NCI-H510A treated with DMSO at 0.1 percent for 48 hours (cell line): ENCODE measurements at regions not wholly inside any gene's neighbourhood (a gene's known extent, or its start where the extent isn't known, plus 50 kb on each side); places are given as distances from the start of the nearest gene placed in this dataset.
"Not testable (repeated sequence)": the region's sequence is repeated elsewhere in the genome, so short reads cannot be mapped to it uniquely, and the experiment has no call there.

ENCODE experiments used
- DNase-seq: peaks from one replicate; lab custom pipeline; 2025; lab: John Stamatoyannopoulos, UW

- DNase-seq = no peak
Measured at GRCh38 chr12:113573148-113573547, 101.5 kb upstream of the LHX5 start.

GRCh38 chr12:113571713-113572112 is 100.0 kb upstream of the LHX5 start:
- no peak for DNase-seq

GRCh38 chr12:113569806-113570205 is 98.1 kb upstream of the LHX5 start:
- no peak for DNase-seq

GRCh38 chr12:113568021-113568420 is 96.3 kb upstream of the LHX5 start:
- DNase-seq = no peak

GRCh38 chr12:113565368-113565767 is 93.7 kb upstream of the LHX5 start:
- no peak for DNase-seq

- no peak for DNase-seq
Measured at GRCh38 chr12:113561068-113561780, 89.6 kb upstream of the LHX5 start.

- no peak for DNase-seq
Measured at GRCh38 chr12:113559466-113559865, 87.8 kb upstream of the LHX5 start.

GRCh38 chr12:113555226-113555625 is 83.6 kb upstream of the LHX5 start:
- DNase-seq = no peak

- no peak for DNase-seq
Measured at GRCh38 chr12:113552760-113553159, 81.1 kb upstream of the LHX5 start.

GRCh38 chr12:113551563-113551962 is 79.9 kb upstream of the LHX5 start:
- no peak for DNase-seq

GRCh38 chr12:113548467-113548866 is 76.8 kb upstream of the LHX5 start:
- no peak for DNase-seq

- no peak for DNase-seq
Measured at GRCh38 chr12:113546916-113547863, 75.5 kb upstream of the LHX5 start.

GRCh38 chr12:113537751-113538087 is 66.0 kb upstream of the LHX5 start:
- no peak for DNase-seq

GRCh38 chr12:113537046-113537750 is 65.5 kb upstream of the LHX5 start:
- DNase-seq = no peak

- DNase-seq = no peak
Measured at GRCh38 chr12:113535100-113535499, 63.4 kb upstream of the LHX5 start.

- no peak for DNase-seq
Measured at GRCh38 chr12:113534555-113534954, 62.9 kb upstream of the LHX5 start.

GRCh38 chr12:113533842-113534375 is 62.2 kb upstream of the LHX5 start:
- no peak for DNase-seq

- no peak for DNase-seq
Measured at GRCh38 chr12:113532292-113532691, 60.6 kb upstream of the LHX5 start.

- DNase-seq = not testable (repeated sequence)
Measured at GRCh38 chr12:113531073-113531472, 59.4 kb upstream of the LHX5 start.

GRCh38 chr12:113528606-113529293 is 57.1 kb upstream of the LHX5 start:
- no peak for DNase-seq

- DNase-seq = no peak
Measured at GRCh38 chr12:113525066-113525465, 53.4 kb upstream of the LHX5 start.

- DNase-seq = no peak
Measured at GRCh38 chr12:113524495-113524894, 52.8 kb upstream of the LHX5 start.
